RKO (cell line): ENCODE measurements at regions not wholly inside any gene's neighbourhood (a gene's known extent, or its start where the extent isn't known, plus 50 kb on each side); places are given as distances from the start of the nearest gene placed in this dataset.
"Not testable (repeated sequence)": the region's sequence is repeated elsewhere in the genome, so short reads cannot be mapped to it uniquely, and the experiment has no call there.

ENCODE experiments used
- DNase-seq: peaks from one replicate; pipeline ENCODE4 v3.0.0-alpha.2; 2016; ENCODE audit warnings: low spot score

GRCh38 chr3:1456781-1457311, 364.0 kb downstream of the CNTN6 start:
- DNase-seq: no peak

DNA sequence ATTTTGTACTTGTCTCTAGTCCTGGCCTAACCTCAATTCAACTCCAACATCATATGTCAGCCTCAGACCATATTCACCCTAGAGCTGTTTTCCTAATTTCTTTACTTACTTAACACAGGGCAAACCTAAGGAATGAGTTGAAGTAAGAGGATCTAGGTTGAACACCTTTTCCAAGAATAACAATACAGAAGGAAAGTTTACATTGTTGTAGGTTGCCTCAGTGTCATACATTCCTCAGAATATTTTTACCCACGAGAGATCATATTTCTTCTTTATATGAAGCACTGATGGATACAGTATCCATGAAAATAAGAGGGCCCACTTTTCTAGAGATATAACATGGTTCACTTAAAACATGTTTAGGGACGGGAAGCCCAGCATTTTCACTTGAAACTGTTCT, 369.5 kb downstream of the CNTN6 start:
- no peak for DNase-seq

DNA sequence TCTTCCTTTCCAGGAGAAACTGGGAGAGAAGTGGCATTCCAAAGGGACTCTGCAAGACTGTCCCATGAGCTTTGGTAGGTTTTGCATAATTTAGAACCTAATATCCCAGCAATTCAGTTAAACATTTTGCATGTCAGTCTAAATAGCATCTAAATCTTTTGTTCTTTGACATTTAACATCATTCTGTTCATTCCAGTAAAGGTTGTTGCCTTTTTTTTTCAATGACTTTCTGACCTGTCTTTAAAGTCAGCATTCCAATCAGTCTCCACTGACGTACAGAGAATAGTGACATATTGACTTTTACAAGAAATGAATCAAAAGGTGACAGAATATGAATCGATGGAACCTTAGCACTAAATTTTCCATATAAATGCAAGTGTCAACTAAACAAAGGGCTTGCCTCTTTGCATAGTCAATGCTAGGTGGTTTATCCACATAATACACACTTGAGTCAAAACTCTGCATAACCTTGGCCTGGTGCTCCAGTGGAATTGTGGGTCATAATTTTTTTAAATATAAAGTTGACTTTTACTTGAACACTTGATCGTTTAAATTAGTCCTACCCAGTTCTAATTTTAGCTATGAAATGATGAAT, 370.1 kb downstream of the CNTN6 start:
- no peak for DNase-seq

- DNase-seq: not testable (repeated sequence)
Observed at GRCh38 chr3:1465091-1465490, 372.3 kb downstream of the CNTN6 start.

- DNase-seq: no peak
Observed at GRCh38 chr3:1468145-1468544, 375.3 kb downstream of the CNTN6 start.

DNA sequence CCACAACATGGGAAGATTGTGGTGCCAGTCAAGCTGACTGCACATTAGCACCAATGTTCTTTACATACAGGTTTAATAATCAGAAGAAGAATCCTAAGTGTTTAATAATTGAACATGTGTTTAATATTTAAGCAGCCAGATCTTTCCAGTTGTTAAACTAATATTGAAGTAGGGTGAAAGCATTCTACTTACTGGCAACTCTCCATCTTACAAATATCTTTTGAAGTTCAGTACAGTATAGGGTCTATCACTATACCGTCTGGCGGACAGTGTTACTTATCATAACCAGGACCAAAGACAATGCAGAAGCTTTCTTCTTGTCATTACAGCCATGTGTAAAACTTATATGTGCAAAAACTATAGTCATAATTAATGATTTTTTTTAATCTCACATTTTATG, 376.4 kb downstream of the CNTN6 start:
- no peak for DNase-seq

DNA sequence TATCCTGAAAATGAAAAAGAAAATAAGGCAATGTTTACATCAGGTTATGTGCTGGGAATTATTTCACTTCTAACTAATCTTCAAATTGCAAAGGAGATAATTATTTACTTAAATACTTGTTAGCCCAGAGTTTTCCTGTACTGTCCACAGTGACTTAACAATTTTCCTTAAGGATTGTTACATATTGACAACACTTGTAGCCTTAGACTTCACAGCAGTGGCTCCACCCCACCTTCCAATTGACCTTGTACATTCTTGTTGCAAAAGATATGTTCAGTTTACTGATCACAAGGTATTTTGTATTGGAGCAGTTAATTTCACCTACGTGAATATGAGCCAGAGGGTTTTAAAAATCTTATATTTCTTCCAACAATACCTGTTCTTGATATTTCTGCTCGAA, 376.9 kb downstream of the CNTN6 start:
- DNase-seq: no peak

DNA sequence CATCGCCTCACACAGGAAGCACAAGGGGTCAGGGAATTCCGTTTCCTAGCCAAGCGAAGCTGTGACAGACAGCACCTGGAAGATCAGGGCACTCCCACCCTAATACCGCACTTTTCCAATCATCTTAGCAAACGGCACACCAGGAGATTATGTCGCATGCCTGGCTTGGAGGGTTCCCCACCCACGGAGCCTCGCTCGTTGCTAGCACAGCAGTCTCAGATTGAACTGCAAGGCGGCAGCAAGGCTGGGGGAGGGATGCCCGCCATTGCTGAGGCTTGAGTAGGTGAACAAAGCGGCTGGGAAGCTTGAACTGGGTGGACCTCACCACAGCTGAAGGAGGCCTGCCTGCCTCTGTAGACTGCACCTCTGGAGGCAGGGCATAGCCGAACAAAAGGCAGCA, 384.8 kb downstream of the CNTN6 start:
- no peak for DNase-seq

- no peak for DNase-seq
Observed at GRCh38 chr3:1495466-1495865, 402.6 kb downstream of the CNTN6 start.

DNA sequence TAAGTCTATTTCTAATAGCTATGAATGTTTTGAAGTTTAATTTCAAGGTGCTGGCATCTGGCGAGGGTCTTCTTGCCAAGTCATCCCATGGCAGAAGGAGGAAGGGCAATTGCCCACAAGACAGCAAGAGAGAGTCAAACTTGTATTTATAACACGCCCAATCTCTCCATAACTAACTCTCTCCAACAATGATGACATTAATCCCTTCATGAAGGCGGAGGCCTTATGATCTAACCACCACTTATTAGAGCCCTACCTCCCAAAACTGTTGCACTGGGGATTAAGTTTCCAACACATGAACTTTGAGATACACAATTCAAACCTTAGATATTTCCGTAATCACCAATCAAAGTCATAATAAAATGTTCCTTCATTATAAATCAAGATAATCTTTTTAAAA, 406.9 kb downstream of the CNTN6 start:
- DNase-seq: no peak

DNA sequence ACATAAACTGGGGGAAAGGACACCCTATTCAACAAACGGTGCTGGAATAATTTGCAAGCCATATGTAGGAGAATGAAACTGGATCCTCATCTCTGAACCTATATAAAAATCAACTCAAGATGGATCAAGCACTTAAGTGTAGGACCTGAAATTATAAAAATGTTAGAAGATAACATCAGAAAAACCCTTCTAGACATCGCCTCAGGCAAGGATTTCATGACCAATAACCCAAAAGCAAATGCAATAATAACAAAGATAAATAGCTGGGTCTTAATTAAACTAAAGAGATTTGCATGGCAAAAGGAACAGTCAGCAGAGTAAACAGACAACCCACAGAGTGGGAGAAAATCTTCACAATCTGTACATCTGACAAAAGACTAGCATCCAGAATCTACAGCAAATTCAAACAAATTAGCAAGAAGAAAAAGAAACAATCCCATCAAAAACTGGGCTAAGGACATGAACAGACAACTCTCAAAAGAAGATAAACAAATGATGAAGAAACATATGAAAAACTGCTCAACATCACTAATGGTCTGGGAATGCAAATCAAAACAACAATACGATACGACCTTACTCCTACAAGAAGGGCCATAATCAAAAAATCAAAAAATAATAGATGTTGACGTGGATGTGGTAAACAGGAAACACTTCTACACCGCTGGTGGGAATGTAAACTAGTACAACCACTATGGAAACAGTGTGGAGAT, 408.7 kb downstream of the CNTN6 start:
- DNase-seq: no peak

DNA sequence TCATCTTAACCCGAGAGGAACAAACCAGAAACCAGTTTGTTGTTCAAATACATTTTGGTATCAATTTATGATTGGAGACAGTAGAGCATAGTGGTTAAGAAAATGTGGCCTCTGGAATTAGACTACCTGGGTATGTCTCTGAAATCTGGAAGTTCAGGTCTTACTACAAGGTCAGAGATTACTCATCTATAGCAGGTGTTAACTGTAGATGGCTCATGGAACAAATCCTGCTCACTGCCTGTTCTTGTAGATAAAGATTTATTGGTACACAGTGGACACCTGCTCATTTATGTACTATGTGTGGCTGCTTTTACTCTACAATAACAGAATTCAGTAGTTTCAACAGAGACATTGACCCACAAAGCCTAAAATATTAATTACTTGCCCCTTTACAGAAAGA, 413.3 kb downstream of the CNTN6 start:
- no peak for DNase-seq

DNA sequence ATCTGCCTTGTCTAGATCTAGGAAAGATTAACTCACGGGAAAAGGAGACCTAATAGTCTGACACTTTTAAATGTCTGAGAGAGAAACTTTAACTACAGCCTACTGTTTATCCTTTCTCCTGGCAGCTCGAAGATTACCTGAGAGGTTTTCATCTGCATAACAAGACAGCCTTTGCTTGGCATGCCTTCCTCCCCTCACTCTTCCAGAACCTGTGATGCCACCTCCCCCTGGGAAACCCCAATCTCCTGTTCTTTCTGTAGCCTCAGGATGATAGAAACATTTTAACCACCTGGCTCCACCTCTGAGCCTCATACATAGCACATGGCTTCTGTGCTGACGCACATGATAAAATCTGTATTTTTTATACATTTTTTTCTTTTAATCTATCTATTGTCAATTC, 420.8 kb downstream of the CNTN6 start:
- DNase-seq: no peak

- DNase-seq: no peak
Observed at GRCh38 chr3:1515882-1516281, 423.1 kb downstream of the CNTN6 start.

GRCh38 chr3:1527786-1528185, 435.0 kb downstream of the CNTN6 start:
- no peak for DNase-seq

GRCh38 chr3:1528621-1529020, 435.8 kb downstream of the CNTN6 start:
- no peak for DNase-seq

GRCh38 chr3:1529676-1530075, 436.9 kb downstream of the CNTN6 start:
- DNase-seq: no peak

GRCh38 chr3:1531981-1532380, 439.2 kb downstream of the CNTN6 start:
- DNase-seq: no peak

DNA sequence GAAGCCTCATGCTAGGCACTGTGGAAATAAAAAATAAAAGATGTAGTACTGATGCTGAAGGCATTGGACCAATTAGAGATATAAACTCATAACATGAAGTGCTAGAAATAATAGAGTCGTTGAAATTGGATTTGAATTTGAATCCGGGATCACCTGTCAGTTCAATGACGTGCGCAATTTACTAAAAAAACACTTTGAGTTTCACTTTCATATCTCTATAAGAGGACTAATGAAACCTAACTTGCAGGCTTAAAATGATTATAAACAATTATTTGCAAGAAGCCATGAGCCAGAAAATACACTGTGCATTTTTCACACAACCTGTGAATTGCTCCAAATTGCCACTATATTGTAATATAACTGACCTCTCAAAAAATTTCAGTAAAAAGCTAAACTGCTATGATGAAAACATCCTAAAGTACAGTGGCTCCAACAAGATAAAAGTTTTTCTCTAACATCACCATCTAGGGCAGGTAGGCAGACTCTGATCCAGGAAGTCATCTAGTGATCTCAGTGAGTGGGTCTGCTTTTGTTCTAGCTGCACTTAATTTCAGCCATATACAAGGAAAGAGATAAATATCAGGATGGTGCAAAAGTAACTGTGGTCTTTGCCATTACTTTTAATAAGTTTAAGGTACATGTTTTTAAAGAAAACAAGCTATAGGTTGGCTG, 440.2 kb downstream of the CNTN6 start:
- no peak for DNase-seq

DNA sequence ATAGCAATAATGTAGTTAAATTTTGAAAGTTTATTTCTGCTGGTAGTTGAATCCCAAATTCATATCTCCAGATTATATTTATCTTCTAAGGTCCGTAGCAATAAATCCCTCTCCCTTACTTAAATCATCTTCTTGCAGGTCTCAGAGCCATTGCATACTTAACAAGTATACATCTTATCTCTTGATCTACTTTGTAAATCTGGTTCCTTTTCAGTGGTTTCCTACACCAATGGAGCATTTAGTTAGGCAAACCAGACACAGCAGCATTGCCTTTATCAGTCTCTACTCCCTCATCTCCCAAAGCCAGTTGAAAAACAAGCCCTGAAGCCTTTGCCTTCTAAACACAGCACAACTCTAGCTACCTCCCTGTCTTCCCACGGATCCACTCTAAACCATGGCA, 440.9 kb downstream of the CNTN6 start:
- DNase-seq: no peak

- DNase-seq: no peak
Observed at GRCh38 chr3:1534252-1534651, 441.4 kb downstream of the CNTN6 start.

- DNase-seq: no peak
Observed at GRCh38 chr3:1535361-1535760, 442.5 kb downstream of the CNTN6 start.

DNA sequence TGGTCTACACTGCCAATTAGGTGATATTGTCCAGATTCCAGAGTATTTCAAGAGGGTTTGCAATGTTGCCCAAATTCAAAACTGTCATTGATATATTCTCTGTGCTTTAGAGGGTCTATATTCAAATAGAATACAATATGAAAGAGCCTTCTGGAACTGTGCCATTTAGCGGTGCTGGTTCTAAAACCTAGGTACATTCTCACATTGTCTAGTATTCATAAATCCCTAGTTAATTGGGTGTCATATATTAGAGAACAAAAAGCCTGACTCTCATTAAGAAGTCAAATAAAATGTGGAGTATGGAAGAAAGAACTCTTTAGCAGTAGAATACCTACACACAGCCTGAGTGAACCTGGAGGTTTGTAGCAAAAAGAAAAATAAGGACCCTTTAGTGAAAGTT, 447.9 kb downstream of the CNTN6 start:
- DNase-seq: no peak
